ENCODE measurements at regions not wholly inside any gene's neighbourhood (a gene's known extent, or its start where the extent isn't known, plus 50 kb on each side); places are given as distances from the start of the nearest gene placed in this dataset.

GRCh38 chr3:15884132-15884531 is 86.4 kb upstream of the ANKRD28 start:
- CTCF ChIA-PET = no interaction called here
- Histone ChIP-seq H3K27ac (ENCODE audit: control insufficient read depth, insufficient read depth) (no peak overlapping the region), H4K20me1 (ENCODE audit: control insufficient read depth, insufficient read depth) (no peaks in the 10 kb centered on the region), H2AFZ (ENCODE audit: control insufficient read depth, low read depth, low read length) (no peak overlapping the region), H3K27me3 (replicated peaks in 1 of 2; ENCODE audit: control insufficient read depth in 2 of 2, insufficient read depth in 2 of 2, low read length in 1 of 2) (no peaks in the 10 kb centered on the region), H3K9me3 (replicated peaks; ENCODE audit: control insufficient read depth, insufficient read depth, low read length) (no peaks in the 10 kb centered on the region; the same call in 2 of the 3 replicates), H3K9ac (ENCODE audit: control insufficient read depth, insufficient read depth, low read length) (no peak overlapping the region), H3K4me3 (no peak overlapping the region), H3K4me2 (ENCODE audit: control insufficient read depth, insufficient read depth) (no peak overlapping the region), H3K79me2 (ENCODE audit: control insufficient read depth, insufficient read depth, low read length) (no peaks in the 10 kb centered on the region), H3K36me3 (ENCODE audit: control insufficient read depth in 2 of 2, insufficient read depth in 2 of 2, low read length in 1 of 2) (no peaks in the 10 kb centered on the region), H3K4me1 (ENCODE audit: control insufficient read depth, insufficient read depth, low read length) (no peaks in the 10 kb centered on the region)
- FAIRE-seq (no peak), ATAC-seq (no peak), DNase-seq (ENCODE audit: low read depth, low spot score) (no peak)
- SMC1A ChIA-PET (ENCODE audit: uncharacterized antibody, unreplicated experiment) = no interaction called here
- TF ChIP-seq ATF2 (IDR thresholded peaks at IDR 0.05; ENCODE audit: low read length) (no peak), NFXL1 (IDR thresholded peaks at IDR 0.05; ENCODE audit: borderline replicate concordance) (no peak), ZBTB40 (IDR thresholded peaks at IDR 0.05; ENCODE audit: borderline replicate concordance) (no peak), SMAD1 (IDR thresholded peaks at IDR 0.05; ENCODE audit: low read depth, partially characterized antibody) (no peak), WRNIP1 (IDR thresholded peaks at IDR 0.05; ENCODE audit: borderline replicate concordance, low read depth, low read length) (no peak), IRF4 (IDR thresholded peaks at IDR 0.05; ENCODE audit: low read depth, low read length) (no peak), FOXK2 (IDR thresholded peaks at IDR 0.05) (no peak), PML (IDR thresholded peaks at IDR 0.05; ENCODE audit: low read length) (no peak), ATF3 (IDR thresholded peaks at IDR 0.05; ENCODE audit: borderline replicate concordance, extremely low read depth, low read depth, low read length) (no peak), FOXM1 (IDR thresholded peaks at IDR 0.05; ENCODE audit: low read depth, low read length) (no peak), PAX8 (IDR thresholded peaks at IDR 0.05) (no peak), ZNF274 (IDR thresholded peaks at IDR 0.05; ENCODE audit: insufficient read depth, insufficient read length) (no peak), ZNF592 (IDR thresholded peaks at IDR 0.05) (no peak), POLR2AphosphoS2 (IDR thresholded peaks at IDR 0.05; ENCODE audit: low read depth, low read length) (no peak)
- WGBS (ENCODE audit: insufficient coverage, insufficient replicate concordance, low lambda C conversion rate, missing lambda C conversion rate) = 47% methylated on average over 1 of the region's 1 CpG
- in situ Hi-C loops (cut with MboI) (no loop called here), intact Hi-C loops (cut with micrococcal nuclease; ENCODE audit: unreplicated experiment) (no loop called here)
- no TSS peak for BruUV-seq (replicated peaks)
- POLR2A ChIA-PET = no interaction called here
- RAD21 ChIA-PET (ENCODE audit: unreplicated experiment) = interaction anchor here (0.6 kb wide), 1 partner anchor 47 kb away, joined by 3 read pairs; no protein-coding TSS in a partner anchor

All from GM12878 (cell line).